GM19395 (cell line): ENCODE measurements at regions not wholly inside any gene's neighbourhood (a gene's known extent, or its start where the extent isn't known, plus 50 kb on each side); places are given as distances from the start of the nearest gene placed in this dataset.

ENCODE experiments used
- ATAC-seq: cut with Tn5 transposase; IDR thresholded peaks from one replicate; pipeline ENCODE4 v1.9.1; 2021; ENCODE audit warnings: mild to moderate bottlenecking, moderate library complexity; ENCODE audit not compliant: unreplicated experiment

GRCh38 chr11:90822996-90823395, 600.1 kb upstream of the CHORDC1 start:
- ATAC-seq = no peak

DNA sequence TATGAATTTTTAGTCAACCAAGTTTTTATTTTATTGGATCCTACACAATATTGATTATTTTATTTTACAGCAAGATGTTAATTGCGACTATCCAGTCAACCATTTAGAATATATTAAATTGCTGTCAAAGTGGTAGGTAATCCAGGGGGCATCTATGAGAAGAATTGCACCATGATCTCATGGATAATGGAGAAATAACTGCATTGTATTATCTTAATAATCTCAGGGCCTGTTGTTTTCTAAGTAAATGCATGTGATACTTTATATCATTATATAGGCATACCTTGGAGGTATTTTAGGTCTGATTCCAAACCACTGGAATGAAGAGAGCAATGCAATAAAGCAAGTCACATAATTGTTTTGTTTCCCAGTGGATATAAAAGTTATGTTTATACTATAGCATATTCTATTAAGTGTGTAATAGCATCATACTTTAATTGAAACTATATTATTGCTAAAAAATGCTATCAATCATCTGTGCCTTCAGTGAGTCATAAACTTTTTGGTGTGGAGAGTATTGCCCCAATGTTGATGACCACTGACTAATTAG, 595.4 kb upstream of the CHORDC1 start:
- ATAC-seq = no peak

GRCh38 chr11:90809581-90809980, 586.7 kb upstream of the CHORDC1 start:
- no peak for ATAC-seq

DNA sequence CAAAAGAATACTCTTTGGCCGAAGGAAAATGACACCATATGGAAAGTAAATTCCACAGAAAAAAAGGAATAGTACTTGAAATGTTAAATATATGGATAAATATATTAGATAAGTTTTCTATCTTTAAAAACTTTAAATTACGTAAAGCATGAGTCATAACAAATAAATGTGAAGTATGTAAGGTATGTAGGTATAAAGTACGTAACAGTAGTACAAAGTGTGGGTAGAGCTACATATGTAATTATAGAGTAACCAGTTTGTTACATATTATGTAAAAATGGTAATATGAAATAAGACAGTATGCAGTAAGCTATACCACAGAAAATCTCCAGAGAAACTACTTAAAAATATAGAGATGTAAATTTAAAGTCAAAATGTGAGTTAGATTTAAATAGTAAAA, 582.3 kb upstream of the CHORDC1 start:
- no peak for ATAC-seq

- no peak for ATAC-seq
These were observed 581.0 kb upstream of the CHORDC1 start for GRCh38 chr11:90803831-90804230.

GRCh38 chr11:90803366-90803765, 580.5 kb upstream of the CHORDC1 start:
- ATAC-seq = no peak

- ATAC-seq = no peak
These were observed 575.9 kb upstream of the CHORDC1 start for GRCh38 chr11:90798769-90799168.

- ATAC-seq = no peak
These were observed 572.9 kb upstream of the CHORDC1 start for GRCh38 chr11:90795746-90796145.

GRCh38 chr11:90788961-90789360, 566.1 kb upstream of the CHORDC1 start:
- ATAC-seq = no peak

GRCh38 chr11:90784241-90784814, 561.5 kb upstream of the CHORDC1 start:
- ATAC-seq = no peak

GRCh38 chr11:90783111-90783510, 560.3 kb upstream of the CHORDC1 start:
- ATAC-seq = no peak

GRCh38 chr11:90779098-90779497, 556.2 kb upstream of the CHORDC1 start:
- ATAC-seq = no peak

GRCh38 chr11:90775567-90776165, 552.8 kb upstream of the CHORDC1 start:
- no peak for ATAC-seq

GRCh38 chr11:90774727-90775566, 552.1 kb upstream of the CHORDC1 start:
- ATAC-seq = no peak

- ATAC-seq = no peak
These were observed 547.2 kb upstream of the CHORDC1 start for GRCh38 chr11:90770007-90770406.

- no peak for ATAC-seq
These were observed 543.3 kb upstream of the CHORDC1 start for GRCh38 chr11:90766121-90766520.

GRCh38 chr11:90764691-90765090, 541.8 kb upstream of the CHORDC1 start:
- ATAC-seq = no peak

DNA sequence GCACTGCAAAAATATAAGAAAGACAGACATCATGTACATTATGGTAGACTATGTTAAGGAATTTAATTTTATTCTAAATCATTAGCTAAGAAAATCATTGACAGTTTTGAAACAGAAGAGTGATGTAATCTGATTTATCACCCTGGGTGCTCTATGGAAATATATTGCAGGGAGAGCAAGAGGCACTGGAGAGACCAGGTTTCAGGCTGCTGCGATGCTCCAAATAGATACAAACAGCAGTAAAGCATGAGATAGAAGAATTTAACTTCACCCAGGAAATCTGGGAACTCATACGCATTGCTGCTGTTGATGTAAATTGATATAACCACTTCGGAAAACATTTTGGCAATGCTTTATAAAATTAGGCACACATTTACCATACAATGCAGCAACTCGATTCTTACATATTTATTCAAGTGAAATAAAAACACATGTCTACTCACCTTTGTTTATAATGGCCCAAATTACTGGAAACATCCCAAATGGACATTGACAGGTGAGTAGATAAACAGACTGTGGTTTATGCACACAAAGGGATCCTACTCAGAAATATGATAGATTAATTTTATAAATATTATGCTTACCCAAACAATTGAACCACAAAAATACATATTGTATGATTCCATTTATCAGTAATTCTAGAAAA, 535.1 kb upstream of the CHORDC1 start:
- ATAC-seq = no peak

- no peak for ATAC-seq
These were observed 533.8 kb upstream of the CHORDC1 start for GRCh38 chr11:90756617-90757016.

DNA sequence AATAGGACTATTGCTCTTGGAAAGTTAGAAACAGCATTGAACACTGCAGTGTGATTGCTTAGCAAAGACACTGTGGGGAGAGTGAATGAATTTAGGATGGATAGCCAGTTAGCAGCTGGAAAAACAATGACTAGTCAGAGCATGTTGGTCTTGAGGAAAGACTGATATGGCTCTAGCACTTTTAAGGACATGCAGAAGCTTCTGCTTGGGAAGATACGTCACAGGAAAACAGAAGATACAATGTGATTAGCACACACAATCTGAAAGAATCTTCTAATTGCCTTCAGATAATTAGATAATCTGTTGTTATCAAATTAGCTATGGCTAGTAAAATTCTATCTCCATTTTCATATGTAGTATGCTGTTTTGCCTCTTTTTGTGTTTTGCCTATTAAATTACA, 530.7 kb upstream of the CHORDC1 start:
- ATAC-seq = no peak

DNA sequence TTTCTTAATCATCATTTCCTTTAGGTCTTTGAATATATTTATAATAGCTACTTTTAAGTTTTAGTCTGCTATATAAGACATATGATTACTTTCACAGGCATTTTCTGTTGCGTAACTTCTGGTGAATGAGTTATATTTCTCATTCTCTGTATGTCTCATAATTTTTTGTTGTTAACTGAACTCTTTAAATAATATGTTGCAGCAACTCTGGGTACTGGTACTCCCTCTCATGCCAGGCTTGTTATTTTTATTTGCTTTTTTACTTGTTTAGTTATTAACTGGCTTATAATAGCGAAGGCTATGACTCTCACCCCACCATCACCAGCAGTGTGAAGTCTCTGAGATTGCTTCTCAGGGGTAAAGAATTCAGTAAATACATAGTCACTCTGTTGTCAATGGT, 524.2 kb upstream of the CHORDC1 start:
- no peak for ATAC-seq
